HEK293 (cell line): ENCODE measurements at regions not wholly inside any gene's neighbourhood (a gene's known extent, or its start where the extent isn't known, plus 50 kb on each side); places are given as distances from the start of the nearest gene placed in this dataset.

ENCODE experiments used
- CTCF ChIA-PET: fragments of 350-600 bp; formaldehyde crosslinking; extraction: SDS; loops from one replicate; lab custom pipeline; 2021; ENCODE audit warnings: antibody characterized with exemption; lab: Yijun Ruan, JAX
- POLR2A ChIA-PET: fragments of 300-600 bp; formaldehyde crosslinking; extraction: SDS; loops from one replicate; lab custom pipeline; 2020; ENCODE audit warnings: antibody characterized with exemption, inconsistent platforms; lab: Yijun Ruan, JAX
- H3K27ac ChIP-seq: fragments of 200-500 bp; sonication (Bioruptor generic); 2 replicates; pipeline ENCODE4 v1.5.1; 2014; ENCODE audit warnings: low read depth, low read length, control low read depth, inconsistent platforms; ENCODE audit errors: extremely low read depth
- H3K36me3 ChIP-seq, 2 experiments: fragments of 200-500 bp in 1 of 2; sonication (Bioruptor generic) in 1 of 2; 1 replicate in 1 of 2; 2 replicates in 1 of 2; pipeline ENCODE4 v1.5.1; 2014 to 2017; ENCODE audit warnings: inconsistent platforms in 2 of 2, low read length in 2 of 2; ENCODE audit not compliant: control insufficient read depth in 2 of 2, insufficient read depth in 1 of 2
- H3K4me1 ChIP-seq: fragments of 200-500 bp; sonication (Bioruptor generic); 2 replicates; pipeline ENCODE4 v1.5.1; 2014; ENCODE audit warnings: mild to moderate bottlenecking, low read length, inconsistent platforms; ENCODE audit not compliant: control insufficient read depth, insufficient read depth
- H3K4me3 ChIP-seq: 2 replicates; pipeline ENCODE4 v1.5.1; 2011; ENCODE audit warnings: low read depth, mild to moderate bottlenecking, control low read depth, low read length, moderate library complexity
- H3K9me3 ChIP-seq: fragments of 200-500 bp; sonication (Bioruptor generic); 2 replicates; pipeline ENCODE4 v1.5.1; 2014; ENCODE audit warnings: low read depth, low read length, inconsistent platforms; ENCODE audit not compliant: control insufficient read depth, insufficient read depth
- HOXA7 ChIP-seq: sonication (generic); formaldehyde crosslinking; IDR thresholded peaks from 2 replicates; pipeline ENCODE4 v1.8.1; 2022; ENCODE audit warnings: missing genetic modification reagents, borderline replicate concordance
- IKZF3 ChIP-seq: fragments of 450-650 bp; IDR thresholded peaks from 2 replicates; pipeline ENCODE4 v1.5.0; 2018; ENCODE audit warnings: missing biosample characterization, mild to moderate bottlenecking, missing genetic modification characterization, moderate library complexity
- KLF1 ChIP-seq: fragments of 450-650 bp; formaldehyde crosslinking; IDR thresholded peaks from 2 replicates; pipeline ENCODE4 v1.5.1; 2016; ENCODE audit warnings: missing biosample characterization, missing genetic modification characterization
- KLF7 ChIP-seq: fragments of 450-650 bp; formaldehyde crosslinking; IDR thresholded peaks from 2 replicates; pipeline ENCODE4 v1.5.1; 2016; ENCODE audit warnings: missing biosample characterization, missing genetic modification characterization, borderline replicate concordance
- REPIN1 ChIP-seq: fragments of 450-650 bp; formaldehyde crosslinking; IDR thresholded peaks from 2 replicates; pipeline ENCODE4 v1.5.1; 2017; ENCODE audit warnings: missing biosample characterization, missing genetic modification characterization, low read depth
- SCRT2 ChIP-seq: fragments of 450-650 bp; formaldehyde crosslinking; IDR thresholded peaks from 2 replicates; pipeline ENCODE4 v1.5.1; 2016; ENCODE audit warnings: missing biosample characterization, missing genetic modification characterization
- ZBTB48 ChIP-seq: fragments of 450-650 bp; formaldehyde crosslinking; IDR thresholded peaks from 2 replicates; pipeline ENCODE4 v1.5.1; 2016; ENCODE audit warnings: missing biosample characterization, missing genetic modification characterization
- ZBTB49 ChIP-seq: fragments of 450-650 bp; formaldehyde crosslinking; IDR thresholded peaks from 2 replicates; pipeline ENCODE4 v1.5.1; 2016; ENCODE audit warnings: missing biosample characterization, missing genetic modification characterization, low read depth
- ZBTB7A ChIP-seq: fragments of 450-650 bp; formaldehyde crosslinking; IDR thresholded peaks from 2 replicates; pipeline ENCODE4 v1.5.1; 2016; ENCODE audit warnings: low read depth, missing biosample characterization, missing genetic modification characterization
- ZNF155 ChIP-seq: fragments of 450-650 bp; formaldehyde crosslinking; IDR thresholded peaks from 2 replicates; pipeline ENCODE4 v1.5.1; 2016; ENCODE audit warnings: missing biosample characterization, missing genetic modification characterization
- ZNF157 ChIP-seq: fragments of 450-650 bp; formaldehyde crosslinking; IDR thresholded peaks from 2 replicates; pipeline ENCODE4 v1.5.1; 2016; ENCODE audit warnings: missing biosample characterization, missing genetic modification characterization
- ZNF18 ChIP-seq: fragments of 450-650 bp; formaldehyde crosslinking; IDR thresholded peaks from 2 replicates; pipeline ENCODE4 v1.5.1; 2016; ENCODE audit warnings: missing biosample characterization, missing genetic modification characterization
- ZNF202 ChIP-seq: fragments of 450-650 bp; formaldehyde crosslinking; IDR thresholded peaks from 2 replicates; pipeline ENCODE4 v1.5.1; 2016; ENCODE audit warnings: missing biosample characterization, missing genetic modification characterization, borderline replicate concordance
- ZNF221 ChIP-seq: fragments of 450-650 bp; formaldehyde crosslinking; IDR thresholded peaks from 2 replicates; pipeline ENCODE4 v1.5.1; 2017; ENCODE audit warnings: missing biosample characterization, missing genetic modification characterization, borderline replicate concordance
- ZNF23 ChIP-seq: fragments of 450-650 bp; formaldehyde crosslinking; IDR thresholded peaks from 2 replicates; pipeline ENCODE4 v1.5.1; 2016; ENCODE audit warnings: missing biosample characterization, missing genetic modification characterization, borderline replicate concordance
- ZNF24 ChIP-seq: fragments of 450-650 bp; formaldehyde crosslinking; IDR thresholded peaks from 2 replicates; pipeline ENCODE4 v1.5.1; 2016; ENCODE audit warnings: missing biosample characterization, missing genetic modification characterization
- ZNF280C ChIP-seq: fragments of 450-650 bp; formaldehyde crosslinking; IDR thresholded peaks from 2 replicates; pipeline ENCODE4 v1.5.1; 2016; ENCODE audit warnings: missing biosample characterization, missing genetic modification characterization
- ZNF426 ChIP-seq: fragments of 450-650 bp; formaldehyde crosslinking; IDR thresholded peaks from 2 replicates; pipeline ENCODE4 v1.5.1; 2017; ENCODE audit warnings: missing biosample characterization, missing genetic modification characterization, mild to moderate bottlenecking, inconsistent platforms, moderate library complexity
- ZNF433 ChIP-seq: fragments of 450-650 bp; formaldehyde crosslinking; IDR thresholded peaks from 2 replicates; pipeline ENCODE4 v1.5.1; 2016; ENCODE audit warnings: missing biosample characterization, missing genetic modification characterization, low read depth
- ZNF514 ChIP-seq: fragments of 450-650 bp; formaldehyde crosslinking; IDR thresholded peaks from 2 replicates; pipeline ENCODE4 v1.5.1; 2016; ENCODE audit warnings: missing biosample characterization, missing genetic modification characterization
- ZNF561 ChIP-seq: fragments of 450-650 bp; IDR thresholded peaks from 2 replicates; pipeline ENCODE4 v1.5.1; 2018; ENCODE audit warnings: missing biosample characterization, missing genetic modification characterization, borderline replicate concordance
- ZNF585B ChIP-seq: fragments of 450-650 bp; formaldehyde crosslinking; IDR thresholded peaks from 2 replicates; pipeline ENCODE4 v1.5.1; 2016; ENCODE audit warnings: missing biosample characterization, missing genetic modification characterization
- ZNF596 ChIP-seq: fragments of 450-650 bp; IDR thresholded peaks from 2 replicates; pipeline ENCODE4 v1.5.0; 2018; ENCODE audit warnings: missing biosample characterization, mild to moderate bottlenecking, missing genetic modification characterization, moderate library complexity
- ZNF600 ChIP-seq: fragments of 450-650 bp; formaldehyde crosslinking; IDR thresholded peaks from 2 replicates; pipeline ENCODE4 v1.5.1; 2016; ENCODE audit warnings: missing biosample characterization, missing genetic modification characterization
- ZNF629 ChIP-seq: fragments of 450-650 bp; formaldehyde crosslinking; IDR thresholded peaks from 2 replicates; pipeline ENCODE4 v1.5.1; 2017; ENCODE audit warnings: missing biosample characterization, missing genetic modification characterization
- ZNF664 ChIP-seq: fragments of 450-650 bp; formaldehyde crosslinking; IDR thresholded peaks from 2 replicates; pipeline ENCODE4 v1.5.1; 2016; ENCODE audit warnings: missing biosample characterization, missing genetic modification characterization
- ZNF670 ChIP-seq: fragments of 450-650 bp; formaldehyde crosslinking; IDR thresholded peaks from 2 replicates; pipeline ENCODE4 v1.5.1; 2016; ENCODE audit warnings: missing biosample characterization, missing genetic modification characterization, low read depth
- ZNF707 ChIP-seq: fragments of 450-650 bp; formaldehyde crosslinking; IDR thresholded peaks from 2 replicates; pipeline ENCODE4 v1.5.1; 2016; ENCODE audit warnings: missing biosample characterization, missing genetic modification characterization
- ZNF791 ChIP-seq: fragments of 450-650 bp; formaldehyde crosslinking; IDR thresholded peaks from 2 replicates; pipeline ENCODE4 v1.5.1; 2016; ENCODE audit warnings: missing biosample characterization, missing genetic modification characterization
- ZNF792 ChIP-seq: fragments of 450-650 bp; formaldehyde crosslinking; IDR thresholded peaks from 2 replicates; pipeline ENCODE4 v1.5.1; 2016; ENCODE audit warnings: missing biosample characterization, missing genetic modification characterization
- ZNF837 ChIP-seq: fragments of 450-650 bp; formaldehyde crosslinking; IDR thresholded peaks from 2 replicates; pipeline ENCODE4 v1.5.1; 2016; ENCODE audit warnings: missing biosample characterization, missing genetic modification characterization

DNA sequence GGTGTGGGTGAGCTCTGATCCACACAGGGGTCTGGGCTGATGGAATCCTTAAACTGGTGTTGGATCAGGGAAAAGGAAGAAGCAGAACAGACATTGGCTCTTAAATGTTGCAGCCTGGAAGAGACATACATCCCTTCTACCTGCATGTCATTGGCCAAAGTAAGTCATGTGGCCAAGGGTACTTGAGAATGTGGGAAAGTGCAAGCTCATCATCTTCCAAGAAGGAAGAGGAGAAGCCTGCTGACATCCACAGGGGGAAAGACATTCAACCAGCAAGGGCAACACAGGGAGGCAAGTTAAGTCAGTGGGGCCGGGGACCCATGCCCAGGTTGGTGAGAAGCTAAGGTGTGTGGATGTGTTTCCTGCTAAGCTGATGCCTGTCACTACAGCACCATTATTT is 272.8 kb upstream of the MKI67 start:
- Histone ChIP-seq H3K9me3 (no peaks in the 10 kb centered on the region), H3K27ac (no peak overlapping the region), H3K36me3 (no peaks in the 10 kb centered on the region), H3K4me3 (no peak overlapping the region), H3K4me1 (no peaks in the 10 kb centered on the region)
- no peak for TF ChIP-seq KLF1 (tag by site-specific recombination)
- no peak for TF ChIP-seq ZNF664 (tag by site-specific recombination)
- TF ChIP-seq ZNF561 (tag by site-specific recombination) = no peak
- no peak for TF ChIP-seq ZNF24 (tag by site-specific recombination)
- TF ChIP-seq ZNF433 = no peak
- no peak for TF ChIP-seq KLF7
- TF ChIP-seq ZNF585B (tag by site-specific recombination) = no peak
- no peak for TF ChIP-seq HOXA7
- no peak for TF ChIP-seq ZNF792 (tag by site-specific recombination)
- TF ChIP-seq ZNF18 (tag by site-specific recombination) = no peak
- no peak for TF ChIP-seq ZNF202 (tag by site-specific recombination)
- no peak for TF ChIP-seq ZNF221 (tag by site-specific recombination)
- CTCF ChIA-PET = no interaction called here
- POLR2A ChIA-PET = no interaction called here

- TF ChIP-seq ZBTB48 (tag by site-specific recombination) (no peak), ZNF426 (tag by site-specific recombination) (no peak), SCRT2 (tag by site-specific recombination) (no peak), ZNF23 (tag by site-specific recombination) (no peak), ZNF280C (tag by site-specific recombination) (no peak), ZNF791 (tag by site-specific recombination) (no peak), ZNF155 (no peak)
- POLR2A ChIA-PET = no interaction called here
- CTCF ChIA-PET = no interaction called here
- H3K4me1 ChIP-seq = no peaks in the 10 kb centered on the region
- no peak overlapping the region for H3K4me3 ChIP-seq
- no peak overlapping the region for H3K27ac ChIP-seq
- no peaks in the 10 kb centered on the region for H3K36me3 ChIP-seq
- no peaks in the 10 kb centered on the region for H3K9me3 ChIP-seq
These were observed 274.3 kb upstream of the MKI67 start for GRCh38 chr10:128400564-128400963.

GRCh38 chr10:128405450-128405849 is 279.2 kb upstream of the MKI67 start:
- H3K36me3 ChIP-seq = no peaks in the 10 kb centered on the region
- H3K4me1 ChIP-seq = no peaks in the 10 kb centered on the region
- no peak overlapping the region for H3K27ac ChIP-seq
- ChIA-PET POLR2A (no interaction called here), CTCF (interaction anchor here (0.9 kb wide), 1 partner anchor 455 kb away, joined by 3 read pairs; no protein-coding TSS in a partner anchor)
- no peaks in the 10 kb centered on the region for H3K9me3 ChIP-seq
- no peak overlapping the region for H3K4me3 ChIP-seq
- TF ChIP-seq ZNF629 (tag by site-specific recombination) = no peak
- TF ChIP-seq REPIN1 = no peak
- TF ChIP-seq ZNF600 (tag by site-specific recombination) = no peak
- TF ChIP-seq IKZF3 (tag by site-specific recombination) = no peak
- TF ChIP-seq ZNF670 (tag by site-specific recombination) = no peak
- TF ChIP-seq ZNF157 (tag by site-specific recombination) = no peak
- TF ChIP-seq ZBTB49 = no peak
- no peak for TF ChIP-seq ZNF707 (tag by site-specific recombination)
- no peak for TF ChIP-seq ZNF514 (tag by site-specific recombination)
- no peak for TF ChIP-seq ZBTB7A (tag by site-specific recombination)
- no peak for TF ChIP-seq ZNF837 (tag by site-specific recombination)
- TF ChIP-seq ZNF596 (tag by site-specific recombination) = no peak
